Stimulated activated CD4-positive, alpha-beta T cell treated with anti-CD3 and anti-CD28 coated beads, TNF-alpha, amount 100 ng/mL, for 24 hours (primary cell): ENCODE measurements at regions not wholly inside any gene's neighbourhood (a gene's known extent, or its start where the extent isn't known, plus 50 kb on each side); places are given as distances from the start of the nearest gene placed in this dataset.
"Not testable (repeated sequence)": the region's sequence is repeated elsewhere in the genome, so short reads cannot be mapped to it uniquely, and the experiment has no call there.

Experiments
- DNase-seq, 3 experiments: peaks; one replicate each; pipeline ENCODE4 v3.0.0-alpha.2; 2020; ENCODE audit warnings: low read depth in 3 of 3

- DNase-seq: no peak
These were observed 50.9 kb upstream of the UBASH3B start for GRCh38 chr11:122604621-122605020.

GRCh38 chr11:122601141-122602125 lies 54.1 kb upstream of the UBASH3B start:
- no peak for DNase-seq

- DNase-seq: no peak
These were observed 55.2 kb upstream of the UBASH3B start for GRCh38 chr11:122600290-122600689.

DNA sequence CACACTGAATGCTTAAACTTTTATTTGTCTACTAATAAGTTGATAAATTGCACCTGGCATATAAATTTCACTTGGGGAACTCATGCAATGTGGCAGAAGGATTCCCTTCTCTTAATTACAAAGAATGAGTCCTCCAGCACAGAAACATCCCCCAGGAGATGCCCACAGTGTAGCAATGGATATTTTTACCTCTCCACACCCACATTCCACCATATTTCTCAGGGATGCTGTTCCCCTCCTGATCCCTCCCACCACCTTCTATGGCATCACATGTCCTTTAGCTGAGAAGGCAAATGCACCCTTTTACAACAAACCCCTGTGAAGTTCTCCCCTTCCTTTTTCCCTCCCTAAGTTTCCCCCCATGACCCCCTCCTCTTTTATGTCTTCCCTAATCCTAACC lies 56.1 kb upstream of the UBASH3B start:
- DNase-seq: no peak

- no peak for DNase-seq
These were observed 56.6 kb upstream of the UBASH3B start for GRCh38 chr11:122598971-122599370.

DNA sequence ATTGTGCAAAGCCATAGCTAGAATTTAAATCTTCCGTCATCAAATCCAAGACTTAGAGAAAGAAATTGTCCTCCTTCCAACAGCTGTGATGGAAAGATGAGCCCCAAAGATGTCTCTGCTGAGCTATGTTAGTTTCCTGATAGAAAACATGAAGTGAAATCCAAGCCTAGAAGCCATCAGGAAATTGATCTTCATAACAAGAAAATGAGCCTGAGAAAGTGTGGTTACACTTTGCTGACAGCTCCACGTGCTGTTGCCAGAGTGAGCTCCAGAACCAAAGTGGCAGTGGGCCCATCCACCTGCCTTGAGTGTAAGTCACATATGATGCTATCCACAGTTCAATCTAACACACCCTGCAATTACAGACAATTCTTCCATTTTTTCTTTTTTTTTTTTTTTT lies 58.0 kb upstream of the UBASH3B start:
- DNase-seq: no peak

- no peak for DNase-seq
These were observed 60.4 kb upstream of the UBASH3B start for GRCh38 chr11:122594986-122595645.

DNA sequence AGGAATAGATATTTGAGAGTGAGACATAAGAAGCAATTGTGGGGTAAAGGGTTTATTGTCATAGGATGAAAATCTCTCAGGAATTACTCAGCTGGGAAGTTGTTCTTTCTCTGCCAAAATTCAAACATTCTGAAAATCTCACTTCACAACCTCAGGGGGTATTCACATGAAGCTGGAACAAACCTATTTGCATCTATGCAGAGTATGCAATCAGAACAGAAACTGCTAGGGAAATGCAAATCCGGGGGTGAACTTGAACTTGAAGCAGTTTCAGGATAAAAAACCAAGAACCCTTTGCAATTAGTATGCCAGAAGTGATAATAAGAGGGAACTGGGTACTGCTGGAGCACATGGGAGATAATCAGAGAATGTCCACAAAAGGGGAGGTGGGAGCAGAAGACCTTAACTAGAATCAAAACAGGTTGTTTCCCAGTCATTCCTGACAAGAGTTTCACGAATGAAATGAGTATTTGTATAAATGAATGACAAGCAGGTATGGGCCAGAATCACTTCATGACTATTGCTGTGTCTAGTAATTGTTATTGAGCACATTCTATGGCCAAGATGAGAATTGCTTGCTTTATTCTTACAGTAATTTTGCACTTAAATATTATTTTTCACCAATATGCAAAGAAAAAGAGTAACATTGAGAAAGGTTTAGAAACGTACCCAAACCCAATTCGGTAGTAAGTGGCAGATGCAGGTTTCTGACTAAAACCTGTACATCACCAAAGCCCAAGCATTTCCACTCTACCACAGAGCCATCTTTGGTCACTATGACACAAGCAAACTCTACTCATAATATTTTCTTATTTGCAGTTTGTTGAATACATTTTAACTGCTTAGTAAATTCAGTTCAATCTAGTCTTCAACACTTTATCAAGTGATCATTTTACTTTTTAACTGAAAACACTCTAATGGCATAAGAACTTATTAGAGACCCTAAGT lies 61.8 kb upstream of the UBASH3B start:
- DNase-seq: no peak

GRCh38 chr11:122592641-122593040 lies 62.9 kb upstream of the UBASH3B start:
- DNase-seq: no peak

GRCh38 chr11:122584670-122585069 lies 70.9 kb upstream of the UBASH3B start:
- no peak for DNase-seq

- not testable (repeated sequence) for DNase-seq
These were observed 75.5 kb upstream of the UBASH3B start for GRCh38 chr11:122580071-122580470.

GRCh38 chr11:122578171-122578825 lies 77.2 kb upstream of the UBASH3B start:
- DNase-seq: no peak

GRCh38 chr11:122572592-122572991 lies 82.9 kb upstream of the UBASH3B start:
- DNase-seq: no peak

GRCh38 chr11:122563761-122564160 lies 91.8 kb upstream of the UBASH3B start:
- DNase-seq: no peak

- no peak for DNase-seq
These were observed 95.7 kb upstream of the UBASH3B start for GRCh38 chr11:122559734-122560382.

GRCh38 chr11:122559218-122559617 lies 96.3 kb upstream of the UBASH3B start:
- DNase-seq: not testable (repeated sequence)

DNA sequence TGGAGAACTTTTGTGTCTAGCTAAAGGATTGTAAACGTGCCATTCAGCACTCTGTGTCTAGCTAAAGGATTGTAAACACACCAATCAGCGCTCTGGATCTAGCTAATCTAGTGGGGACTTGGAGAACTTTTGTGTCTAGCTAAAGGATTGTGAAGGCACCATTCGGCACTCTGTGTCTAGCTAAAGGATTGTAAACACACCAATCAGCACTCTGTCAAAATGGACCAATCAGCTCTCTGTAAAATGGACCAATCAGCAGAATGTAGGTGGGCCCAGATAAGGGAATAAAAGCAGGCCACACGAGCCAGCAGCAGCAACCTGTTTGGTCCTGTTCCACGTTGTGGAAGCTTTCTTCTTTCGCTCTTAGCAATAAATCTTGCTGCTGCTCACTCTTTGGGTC lies 98.4 kb upstream of the UBASH3B start:
- not testable (repeated sequence) for DNase-seq

DNA sequence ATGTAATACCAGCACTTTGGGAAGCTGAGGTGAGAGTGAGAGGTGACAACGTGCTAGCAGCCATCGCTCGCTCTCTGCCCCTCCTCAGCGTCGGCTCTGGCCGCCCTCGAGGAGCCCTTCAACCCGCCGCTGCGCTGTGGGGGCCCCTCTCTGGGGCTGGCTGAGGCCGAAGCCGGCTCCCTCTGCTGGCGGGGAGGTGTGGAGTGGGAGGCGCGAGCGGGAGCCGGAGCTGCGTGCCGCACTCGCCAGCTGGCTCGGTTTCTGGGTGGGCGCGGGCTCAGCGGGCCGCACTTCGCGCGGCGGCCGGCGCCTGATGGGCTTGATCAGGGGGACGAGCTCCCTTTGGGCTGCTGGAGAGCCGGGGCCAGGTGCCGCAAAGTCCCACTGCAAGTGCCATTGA lies 98.9 kb upstream of the UBASH3B start:
- DNase-seq: peak in 1 of 3 experiments; percentile 18

GRCh38 chr11:122538060-122538459 lies 117.5 kb upstream of the UBASH3B start:
- DNase-seq: no peak

- DNase-seq: no peak
These were observed 130.6 kb upstream of the UBASH3B start for GRCh38 chr11:122524898-122525297.
